Glomerular visceral epithelial cell (primary cell): ENCODE measurements at regions not wholly inside any gene's neighbourhood (a gene's known extent, or its start where the extent isn't known, plus 50 kb on each side); places are given as distances from the start of the nearest gene placed in this dataset.
"Not testable (repeated sequence)": the region's sequence is repeated elsewhere in the genome, so short reads cannot be mapped to it uniquely, and the experiment has no call there.

Experiments used
- DNase-seq: peaks from one replicate; pipeline ENCODE4 v3.0.0-alpha.2; 2016; ENCODE audit errors: extremely low spot score

- DNase-seq = no peak
Observed at GRCh38 chr4:26208237-26208994, 112.4 kb upstream of the RBPJ start.

- not testable (repeated sequence) for DNase-seq
Observed at GRCh38 chr4:26209378-26209777, 111.4 kb upstream of the RBPJ start.

- DNase-seq = no peak
Observed at GRCh38 chr4:26212528-26212927, 108.3 kb upstream of the RBPJ start.

- DNase-seq = no peak
Observed at GRCh38 chr4:26213317-26213716, 107.5 kb upstream of the RBPJ start.

- no peak for DNase-seq
Observed at GRCh38 chr4:26214994-26215393, 105.8 kb upstream of the RBPJ start.

GRCh38 chr4:26215725-26216124 is 105.1 kb upstream of the RBPJ start:
- no peak for DNase-seq

- no peak for DNase-seq
Observed at GRCh38 chr4:26217481-26217880, 103.3 kb upstream of the RBPJ start.

- DNase-seq = no peak
Observed at GRCh38 chr4:26217961-26218676, 102.7 kb upstream of the RBPJ start.

- DNase-seq = no peak
Observed at GRCh38 chr4:26218677-26219605, 101.9 kb upstream of the RBPJ start.

- peak; percentile 84 for DNase-seq
Observed at GRCh38 chr4:26220696-26221095, 100.1 kb upstream of the RBPJ start.

GRCh38 chr4:26223155-26223554 is 97.7 kb upstream of the RBPJ start:
- peak; percentile 57 for DNase-seq

- peak; percentile 31 for DNase-seq
Observed at GRCh38 chr4:26226629-26227376, 94.0 kb upstream of the RBPJ start.

GRCh38 chr4:26227601-26228229 is 93.1 kb upstream of the RBPJ start:
- DNase-seq = no peak

GRCh38 chr4:26228883-26229282 is 91.9 kb upstream of the RBPJ start:
- DNase-seq = no peak

- no peak for DNase-seq
Observed at GRCh38 chr4:26229974-26230373, 90.8 kb upstream of the RBPJ start.

- DNase-seq = no peak
Observed at GRCh38 chr4:26233350-26233749, 87.5 kb upstream of the RBPJ start.

GRCh38 chr4:26235500-26235899 is 85.3 kb upstream of the RBPJ start:
- no peak for DNase-seq

GRCh38 chr4:26237916-26238315 is 82.9 kb upstream of the RBPJ start:
- no peak for DNase-seq

- DNase-seq = no peak
Observed at GRCh38 chr4:26238426-26238777, 82.4 kb upstream of the RBPJ start.

- DNase-seq = no peak
Observed at GRCh38 chr4:26238778-26239679, 81.8 kb upstream of the RBPJ start.
